SK-N-SH (cell line): ENCODE measurements at regions not wholly inside any gene's neighbourhood (a gene's known extent, or its start where the extent isn't known, plus 50 kb on each side); places are given as distances from the start of the nearest gene placed in this dataset.

Experiments
- CTCF ChIA-PET: fragments of 300-600, 350-600 bp; formaldehyde crosslinking; extraction: SDS; loops from one replicate; lab custom pipeline; 2021; lab: Yijun Ruan, JAX
- POLR2A ChIA-PET: fragments of 350-600 bp; sonication (Branson Sonifier 250); formaldehyde crosslinking; extraction: SDS; loops from one replicate; lab custom pipeline; 2020; ENCODE audit warnings: antibody characterized with exemption, inconsistent platforms; lab: Yijun Ruan, JAX
- DNase-seq: peaks from one replicate; pipeline ENCODE4 v3.0.0; 2012
- H2AFZ ChIP-seq: fragments of 200-600 bp; sonication (generic); 2 replicates; pipeline ENCODE4 v1.8.1; 2016; ENCODE audit warnings: antibody characterized with exemption, mild to moderate bottlenecking, low read depth
- H3F3A ChIP-seq: fragments of 200-600 bp; sonication (generic); replicated peaks from 2 replicates; pipeline ENCODE3; 2016; ENCODE audit warnings: antibody characterized with exemption, mild to moderate bottlenecking; ENCODE audit not compliant: insufficient read depth
- H3K27ac ChIP-seq, 2 experiments: fragments of 200-500 bp in 1 of 2; fragments of 200-600 bp in 1 of 2; sonication (Bioruptor generic) in 1 of 2; sonication (generic), shearing (Covaris generic) in 1 of 2; 2 replicates each; pipeline versions ENCODE4 v1.5.1 to v1.6.1; 2014 to 2016; ENCODE audit warnings: low read depth in 2 of 2, inconsistent platforms in 1 of 2, low read length in 1 of 2, mild to moderate bottlenecking in 1 of 2, mixed read lengths in 1 of 2
- H3K27me3 ChIP-seq: fragments of 200-600 bp; sonication (generic), shearing (Covaris generic); 2 replicates; pipeline ENCODE4 v1.6.1; 2016; ENCODE audit warnings: mixed run types; ENCODE audit not compliant: insufficient read depth
- H3K36me3 ChIP-seq, 2 experiments: fragments of 200-500 bp in 1 of 2; fragments of 200-600 bp in 1 of 2; sonication (Bioruptor generic) in 1 of 2; sonication (generic) in 1 of 2; replicated peaks in 1 of 2; 2 replicates each; pipeline versions ENCODE3 to v1.5.1; 2014 to 2016; ENCODE audit warnings: low read length in 1 of 2, mild to moderate bottlenecking in 1 of 2; ENCODE audit not compliant: insufficient read depth in 2 of 2, control insufficient read depth in 1 of 2
- H3K4me1 ChIP-seq, 2 experiments: fragments of 200-500 bp in 1 of 2; fragments of 200-600 bp in 1 of 2; sonication (Bioruptor generic) in 1 of 2; sonication (generic), shearing (Covaris generic) in 1 of 2; 2 replicates each; pipeline versions ENCODE4 v1.5.1 to v1.6.1; 2014 to 2016; ENCODE audit warnings: low read depth in 1 of 2, low read length in 1 of 2, mixed run types in 1 of 2; ENCODE audit not compliant: insufficient read depth in 2 of 2, control insufficient read depth in 1 of 2
- H3K4me2 ChIP-seq: fragments of 200-600 bp; sonication (generic), shearing (Covaris generic); 2 replicates; pipeline ENCODE4 v1.6.1; 2017; ENCODE audit warnings: mixed run types
- H3K4me3 ChIP-seq, 2 experiments: fragments of 200-500 bp in 1 of 2; fragments of 200-600 bp in 1 of 2; sonication (Bioruptor generic) in 1 of 2; sonication (generic), shearing (Covaris generic) in 1 of 2; 2 replicates each; pipeline versions ENCODE4 v1.5.1 to v1.8.1; 2014 to 2016; ENCODE audit warnings: low read depth in 2 of 2, inconsistent platforms in 1 of 2, low read length in 1 of 2, mild to moderate bottlenecking in 1 of 2, mixed read lengths in 1 of 2, moderate library complexity in 1 of 2
- H3K79me2 ChIP-seq: fragments of 200-600 bp; sonication (generic); 2 replicates; pipeline ENCODE4 v1.8.1; 2017; ENCODE audit warnings: mild to moderate bottlenecking; ENCODE audit not compliant: insufficient read depth
- H3K9ac ChIP-seq: fragments of 200-600 bp; sonication (generic); 2 replicates; pipeline ENCODE4 v1.6.1; 2017; ENCODE audit warnings: mixed run types
- H3K9me2 ChIP-seq: fragments of 200-600 bp; sonication (generic); 2 replicates; pipeline ENCODE4 v1.6.1; 2017; ENCODE audit warnings: mixed run types
- H3K9me3 ChIP-seq: fragments of 200-600 bp; sonication (generic); 2 replicates; pipeline ENCODE4 v1.6.1; 2017; ENCODE audit warnings: mixed run types, mild to moderate bottlenecking, moderate library complexity
- H4K20me1 ChIP-seq: fragments of 200-600 bp; sonication (generic); 2 replicates; pipeline ENCODE4 v1.6.1; 2017; ENCODE audit warnings: mild to moderate bottlenecking, mixed run types; ENCODE audit not compliant: insufficient read depth
- EP300 ChIP-seq, 2 experiments: IDR thresholded peaks; 2 replicates each; pipeline versions ENCODE4 v1.4.0 to v1.6.1; 2012; ENCODE audit warnings: borderline replicate concordance in 1 of 2, low read depth in 1 of 2, low read length in 1 of 2
- FOSL2 ChIP-seq: IDR thresholded peaks from 2 replicates; pipeline ENCODE4 v1.4.0; 2012; ENCODE audit warnings: low read depth, mild to moderate bottlenecking, moderate library complexity, borderline replicate concordance
- FOXM1 ChIP-seq: IDR thresholded peaks from 2 replicates; pipeline ENCODE4 v1.4.0; 2012; ENCODE audit warnings: low read depth, mild to moderate bottlenecking
- GATA2 ChIP-seq: sonication (generic); formaldehyde crosslinking; IDR thresholded peaks from 2 replicates; pipeline ENCODE4 v1.5.0; 2020; ENCODE audit warnings: mild to moderate bottlenecking, missing genetic modification reagents
- IRF3 ChIP-seq: fragments of 150-350 bp; IDR thresholded peaks from 2 replicates; pipeline ENCODE4 v1.6.1; 2016; ENCODE audit warnings: mild to moderate bottlenecking, low read depth, low read length
- JUND ChIP-seq: IDR thresholded peaks from 2 replicates; pipeline ENCODE4 v1.4.0; 2012
- MAX ChIP-seq: IDR thresholded peaks from 2 replicates; pipeline ENCODE4 v1.4.0; 2012; ENCODE audit warnings: low read depth
- MEF2A ChIP-seq: IDR thresholded peaks from 2 replicates; pipeline ENCODE4 v1.4.0; 2012; ENCODE audit warnings: low read depth, borderline replicate concordance
- MXI1 ChIP-seq: IDR thresholded peaks from 2 replicates; pipeline ENCODE4 v1.6.1; 2012; ENCODE audit warnings: mild to moderate bottlenecking, low read depth, low read length, improper control_type of control experiment
- POLR2AphosphoS5 ChIP-seq: IDR thresholded peaks from 2 replicates; pipeline ENCODE4 v1.6.1; 2012; ENCODE audit warnings: low read depth, low read length
- REST ChIP-seq: IDR thresholded peaks from 2 replicates; pipeline ENCODE4 v1.6.1; 2012; ENCODE audit warnings: mild to moderate bottlenecking, low read depth, low read length, moderate library complexity
- RFX5 ChIP-seq: IDR thresholded peaks from 2 replicates; pipeline ENCODE4 v1.6.1; 2012; ENCODE audit warnings: mild to moderate bottlenecking, improper control_type of control experiment, low read length
- RXRA ChIP-seq: IDR thresholded peaks from 2 replicates; pipeline ENCODE4 v1.4.0; 2012; ENCODE audit warnings: low read depth, mild to moderate bottlenecking, borderline replicate concordance
- TCF12 ChIP-seq: IDR thresholded peaks from 2 replicates; pipeline ENCODE4 v1.4.0; 2012
- TEAD4 ChIP-seq: IDR thresholded peaks from 2 replicates; pipeline ENCODE4 v1.4.0; 2012; ENCODE audit warnings: mild to moderate bottlenecking, borderline replicate concordance; ENCODE audit not compliant: insufficient read depth
- USF2 ChIP-seq: fragments of 150-350 bp; IDR thresholded peaks from 2 replicates; pipeline ENCODE4 v1.6.1; 2017; ENCODE audit warnings: antibody characterized with exemption, low read length, low read depth, borderline replicate concordance
- YY1 ChIP-seq: IDR thresholded peaks from 2 replicates; pipeline ENCODE4 v1.4.0; 2012; ENCODE audit warnings: low read depth, mild to moderate bottlenecking
- ZBTB33 ChIP-seq: IDR thresholded peaks from 2 replicates; pipeline ENCODE4 v1.4.0; 2012; ENCODE audit warnings: low read depth, borderline replicate concordance
- whole genome bisulfite sequencing: methylation state at CpG from one replicate; pipeline ENCODE4 v1.1.6; 2017; ENCODE audit warnings: low lambda C conversion rate; 5-methylcytosine and 5-hydroxymethylcytosine counted together

GRCh38 chr10:65270969-65271368, 1654.9 kb upstream of the LRRTM3 start:
- H3K4me1 ChIP-seq: no peaks in the 10 kb centered on the region
- no peaks in the 10 kb centered on the region for H3K27me3 ChIP-seq
- no peaks in the 10 kb centered on the region for H3K79me2 ChIP-seq
- H3K9ac ChIP-seq: no peak overlapping the region
- ChIA-PET CTCF (no interaction called here), POLR2A (no interaction called here)
- no peaks in the 10 kb centered on the region for H3K36me3 ChIP-seq
- no peak overlapping the region for H2AFZ ChIP-seq
- no peaks in the 10 kb centered on the region for H3K9me2 ChIP-seq
- no peaks in the 10 kb centered on the region for H4K20me1 ChIP-seq
- H3K4me3 ChIP-seq: no peak overlapping the region
- no peak overlapping the region for H3K27ac ChIP-seq
- 89% methylated on average over 10 of the region's 10 CpGs for WGBS
- H3K4me2 ChIP-seq: no peak overlapping the region
- no peaks in the 10 kb centered on the region for H3F3A ChIP-seq
- H3K9me3 ChIP-seq: no peaks in the 10 kb centered on the region
- no peak for DNase-seq
- TF ChIP-seq POLR2AphosphoS5 (no peak), FOXM1 (no peak), MAX (no peak), USF2 (no peak), JUND (no peak), TEAD4 (no peak)

GRCh38 chr10:65273115-65273514, 1652.7 kb upstream of the LRRTM3 start:
- Histone ChIP-seq H3K4me1 (no peaks in the 10 kb centered on the region), H3K9ac (no peak overlapping the region), H3K4me3 (no peak overlapping the region), H3K9me3 (no peaks in the 10 kb centered on the region), H3K36me3 (no peaks in the 10 kb centered on the region), H3F3A (no peaks in the 10 kb centered on the region), H3K79me2 (no peaks in the 10 kb centered on the region), H3K27me3 (no peaks in the 10 kb centered on the region), H3K4me2 (no peak overlapping the region), H4K20me1 (no peaks in the 10 kb centered on the region), H3K27ac (no peak overlapping the region), H3K9me2 (no peaks in the 10 kb centered on the region), H2AFZ (no peak overlapping the region)
- CTCF ChIA-PET: no interaction called here
- no peak for TF ChIP-seq ZBTB33
- TF ChIP-seq RFX5: no peak
- TF ChIP-seq TEAD4: no peak
- TF ChIP-seq RXRA: no peak
- no peak for TF ChIP-seq FOSL2
- TF ChIP-seq FOXM1: no peak
- no peak for TF ChIP-seq YY1
- no peak for TF ChIP-seq GATA2 (CRISPR knock-in tag)
- no peak for TF ChIP-seq MXI1
- TF ChIP-seq MEF2A: no peak
- no peak for TF ChIP-seq IRF3
- TF ChIP-seq REST: no peak
- no peak for TF ChIP-seq EP300 (IDR thresholded peaks at IDR 0.05; ENCODE audit: borderline replicate concordance in 1 of 2, low read depth in 1 of 2, low read length in 1 of 2)
- TF ChIP-seq TCF12: no peak
- POLR2A ChIA-PET: no interaction called here
- no peak for DNase-seq
